K562 (cell line): ENCODE measurements at regions not wholly inside any gene's neighbourhood (a gene's known extent, or its start where the extent isn't known, plus 50 kb on each side); places are given as distances from the start of the nearest gene placed in this dataset.

Source experiments
- ATAC-seq: fragments of 200-7000 bp; cut with Tn5 transposase; 3 replicates; pipeline ENCODE4 v1.9.1; 2020; ENCODE audit warnings: moderate library complexity
- BruUV-seq: library from RNA; stranded (reverse); fragments of 400-500 nt; replicated peaks from 2 replicates; lab custom pipeline; 2021; lab: Mats Ljungman, UMichigan
- CTCF ChIA-PET: fragments of 300-600 bp; formaldehyde crosslinking; extraction: SDS; loops from one replicate; lab custom pipeline; 2021; ENCODE audit warnings: low intra/inter-chr PET ratio; lab: Yijun Ruan, JAX
- POLR2A ChIA-PET: fragments of 300-600, 350-650 bp; sonication (Branson Sonifier 250); formaldehyde crosslinking; extraction: SDS; loops from one replicate; lab custom pipeline; 2021; ENCODE audit warnings: antibody characterized with exemption, inconsistent platforms; lab: Yijun Ruan, JAX
- DNase-seq, 4 experiments: peaks; one replicate each; pipeline versions ENCODE4 v3.0.0 to v3.0.0-alpha.2; 2011 to 2018; ENCODE audit warnings: low spot score in 3 of 4, mixed read lengths in 3 of 4; ENCODE audit errors: extremely low read depth in 1 of 4
- FAIRE-seq: peaks from 2 replicates; lab custom pipeline; 2011; peaks lifted over from hg19 to GRCh38; lab: Jason Lieb, UNC
- H2AFZ ChIP-seq: 2 replicates; pipeline ENCODE4 v1.6.0; 2011; ENCODE audit warnings: low read depth, low read length, control low read depth, inconsistent platforms
- H3K27ac ChIP-seq: fragments of 200-600 bp; 3 replicates; pipeline ENCODE4 v1.8.0; 2011; ENCODE audit warnings: low read depth, mild to moderate bottlenecking, control low read depth, inconsistent platforms, low read length, moderate library complexity, mixed read lengths; ENCODE audit errors: extremely low read depth
- H3K27me3 ChIP-seq, 2 experiments: fragments of 300-600 bp in 1 of 2; 2 replicates in 1 of 2; 3 replicates in 1 of 2; pipeline versions ENCODE4 v1.6.0 to v1.8.0; 2011; ENCODE audit warnings: inconsistent platforms in 2 of 2, low read length in 2 of 2, mild to moderate bottlenecking in 1 of 2, mixed read lengths in 1 of 2, moderate library complexity in 1 of 2; ENCODE audit not compliant: control insufficient read depth in 2 of 2, insufficient read depth in 2 of 2
- H3K36me3 ChIP-seq: fragments of 300-600 bp; 3 replicates; pipeline ENCODE4 v1.8.0; 2011; ENCODE audit warnings: mild to moderate bottlenecking, low read length, inconsistent platforms; ENCODE audit not compliant: control insufficient read depth, insufficient read depth
- H3K4me1 ChIP-seq, 2 experiments: fragments of 200-600 bp in 1 of 2; replicated peaks in 1 of 2; 2 replicates in 1 of 2; 3 replicates in 1 of 2; pipeline versions ENCODE4 v1.5.1 to v1.8.0; 2011; ENCODE audit warnings: inconsistent platforms in 2 of 2, low read length in 2 of 2, mild to moderate bottlenecking in 1 of 2, mixed read lengths in 1 of 2, moderate library complexity in 1 of 2; ENCODE audit not compliant: control insufficient read depth in 2 of 2, insufficient read depth in 2 of 2
- H3K4me2 ChIP-seq: 2 replicates; pipeline ENCODE4 v1.6.1; 2011; ENCODE audit warnings: low read length, control low read depth, inconsistent platforms, mixed read lengths; ENCODE audit not compliant: insufficient read depth
- H3K4me3 ChIP-seq: fragments of 200-600 bp; sonication (generic), shearing (Covaris generic); 2 replicates; pipeline ENCODE4 v1.5.1; 2016; ENCODE audit warnings: control low read depth, inconsistent platforms
- H3K79me2 ChIP-seq: fragments of 200-600 bp; 3 replicates; pipeline ENCODE4 v1.8.0; 2011; ENCODE audit warnings: low read length, inconsistent platforms; ENCODE audit not compliant: control insufficient read depth, insufficient read depth
- H3K9ac ChIP-seq, 2 experiments: 2 replicates each; pipeline versions ENCODE4 v1.6.0 to v1.6.1; 2011; ENCODE audit warnings: low read depth in 2 of 2, low read length in 2 of 2, control low read depth in 1 of 2, inconsistent platforms in 1 of 2, mild to moderate bottlenecking in 1 of 2, mixed read lengths in 1 of 2; ENCODE audit not compliant: insufficient read depth in 1 of 2
- H3K9me1 ChIP-seq: one replicate; pipeline ENCODE4 v1.6.0; 2011; ENCODE audit warnings: inconsistent platforms, mild to moderate bottlenecking, low read length, moderate library complexity; ENCODE audit not compliant: control insufficient read depth, insufficient read depth
- H3K9me3 ChIP-seq: replicated peaks from 2 replicates; pipeline ENCODE4 v1.5.1; 2011; ENCODE audit warnings: low read depth, low read length, inconsistent platforms; ENCODE audit not compliant: control insufficient read depth, insufficient read depth
- H4K20me1 ChIP-seq: replicated peaks from 2 replicates; pipeline ENCODE4 v1.6.1; 2011; ENCODE audit warnings: low read length, inconsistent platforms, mixed read lengths; ENCODE audit not compliant: control insufficient read depth, insufficient read depth
- CREB5 ChIP-seq: fragments of 250-450 bp; sonication (Bioruptor Pico); IDR thresholded peaks from 2 replicates; pipeline ENCODE4 v1.5.0; 2020; ENCODE audit warnings: mild to moderate bottlenecking
- E4F1 ChIP-seq: fragments of 250-450 bp; sonication (Bioruptor Pico); IDR thresholded peaks from 2 replicates; pipeline ENCODE4 v1.5.0; 2021; ENCODE audit warnings: mild to moderate bottlenecking, borderline replicate concordance
- STAT5B ChIP-seq: fragments of 250-450 bp; sonication (Bioruptor Pico); IDR thresholded peaks from 2 replicates; pipeline ENCODE4 v1.8.0; 2021; ENCODE audit warnings: mild to moderate bottlenecking, inconsistent platforms
- ZNF316 ChIP-seq: fragments of 450-650 bp; IDR thresholded peaks from 2 replicates; pipeline ENCODE4 v1.6.1; 2016
- WGBS: fragments of 100-300 bp; shearing (Covaris generic); methylation state at CpG from one replicate; pipeline ENCODE4 v1.1.6; 2016; ENCODE audit warnings: low coverage, mixed read lengths; ENCODE audit not compliant: insufficient coverage; ENCODE audit errors: missing lambda C conversion rate; 5-methylcytosine and 5-hydroxymethylcytosine counted together
- in situ Hi-C: fragments of 300-500 bp; cut with MboI; formaldehyde crosslinking; loops from 4 replicates; pipeline ENCODE4 v1.15.0; 2018; ENCODE audit warnings: inconsistent platforms, mixed read lengths
- intact Hi-C: fragments of 100-400 bp; cut with micrococcal nuclease; formaldehyde crosslinking; loops from 2 replicates; pipeline ENCODE4 v1.14.2; 2022
- TF ChIP-seq, protein P1 (sequence below): sonication (generic); formaldehyde crosslinking; IDR thresholded peaks from 2 replicates; pipeline ENCODE4 v1.8.1; 2022; ENCODE audit warnings: missing genetic modification reagents

- in situ Hi-C loops (loop anchor here (10.0 kb wide), 1 partner anchor 204 kb away; no protein-coding TSS in a partner anchor), intact Hi-C loops (no loop called here)
- WGBS = 0% methylated on average over 1 of the region's 1 CpG
- Histone ChIP-seq H3K36me3 (no peaks in the 10 kb centered on the region), H2AFZ (no peak overlapping the region), H3K27me3 (peaks cover 0 to 5% of the 10 kb centered on the region in 2 experiments; a peak in 1 of 5 replicates), H3K4me1 (no peaks in the 10 kb centered on the region), H4K20me1 (no peaks in the 10 kb centered on the region), H3K9me3 (no peaks in the 10 kb centered on the region), H3K4me3 (no peak overlapping the region), H3K27ac (no peak overlapping the region), H3K9ac (no peak overlapping the region), H3K79me2 (no peaks in the 10 kb centered on the region), H3K4me2 (no peak overlapping the region), H3K9me1 (no peaks in the 10 kb centered on the region)
- DNase-seq = no peak
- BruUV-seq = no TSS peak
- TF ChIP-seq, protein P1, sequence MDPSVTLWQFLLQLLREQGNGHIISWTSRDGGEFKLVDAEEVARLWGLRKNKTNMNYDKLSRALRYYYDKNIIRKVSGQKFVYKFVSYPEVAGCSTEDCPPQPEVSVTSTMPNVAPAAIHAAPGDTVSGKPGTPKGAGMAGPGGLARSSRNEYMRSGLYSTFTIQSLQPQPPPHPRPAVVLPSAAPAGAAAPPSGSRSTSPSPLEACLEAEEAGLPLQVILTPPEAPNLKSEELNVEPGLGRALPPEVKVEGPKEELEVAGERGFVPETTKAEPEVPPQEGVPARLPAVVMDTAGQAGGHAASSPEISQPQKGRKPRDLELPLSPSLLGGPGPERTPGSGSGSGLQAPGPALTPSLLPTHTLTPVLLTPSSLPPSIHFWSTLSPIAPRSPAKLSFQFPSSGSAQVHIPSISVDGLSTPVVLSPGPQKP (CRISPR knock-in tag) = no peak
- no peak for FAIRE-seq
- ChIA-PET CTCF (interaction anchor here (1.3 kb wide), 1 partner anchor 200 kb away, joined by 4 read pairs; no protein-coding TSS in a partner anchor), POLR2A (no interaction called here)
- ATAC-seq = no peak
These were observed 104.9 kb upstream of the DHX15 start for GRCh38 chr4:24689212-24689611.

GRCh38 chr4:24690436-24690835 is 104.9 kb upstream of the SOD3 start:
- ATAC-seq = no peak
- no peak for FAIRE-seq
- no peaks in the 10 kb centered on the region for H3K9me3 ChIP-seq
- no peaks in the 10 kb centered on the region for H4K20me1 ChIP-seq
- CTCF ChIA-PET = no interaction called here
- POLR2A ChIA-PET = no interaction called here
- H3K4me2 ChIP-seq = no peak overlapping the region
- BruUV-seq = no TSS peak
- DNase-seq = no peak
- H3K27me3 ChIP-seq = peaks cover 0 to 5% of the 10 kb centered on the region in 2 experiments; a peak in 1 of 5 replicates
- no peaks in the 10 kb centered on the region for H3K36me3 ChIP-seq
- no peak overlapping the region for H3K9ac ChIP-seq
- intact Hi-C loops (no loop called here), in situ Hi-C loops (no loop called here)
- no peak overlapping the region for H2AFZ ChIP-seq
- H3K4me1 ChIP-seq = no peaks in the 10 kb centered on the region
- H3K9me1 ChIP-seq = no peaks in the 10 kb centered on the region
- WGBS = 0% methylated on average over 2 of the region's 2 CpGs
- H3K27ac ChIP-seq = no peak overlapping the region
- no peaks in the 10 kb centered on the region for H3K79me2 ChIP-seq
- TF ChIP-seq CREB5 (no peak), STAT5B (no peak), E4F1 (CRISPR knock-in tag) (no peak), ZNF316 (no peak)
- H3K4me3 ChIP-seq = no peak overlapping the region
